ENCODE measurements at regions not wholly inside any gene's neighbourhood (a gene's known extent, or its start where the extent isn't known, plus 50 kb on each side); places are given as distances from the start of the nearest gene placed in this dataset.

- no peak for TF ChIP-seq CTCF (conservative IDR thresholded peaks at IDR 0.05; ENCODE audit: low read length)
- no peak for TF ChIP-seq EZH2phosphoT487 (IDR thresholded peaks at IDR 0.05; ENCODE audit: borderline replicate concordance, low read depth, low read length)
Measured at GRCh38 chr5:102638316-102638715, 116.8 kb upstream of the PAM start.

Measured in OCI-LY7 (cell line).